GM21737 (cell line): ENCODE measurements at regions not wholly inside any gene's neighbourhood (a gene's known extent, or its start where the extent isn't known, plus 50 kb on each side); places are given as distances from the start of the nearest gene placed in this dataset.

Experiments
- ATAC-seq: cut with Tn5 transposase; IDR thresholded peaks from one replicate; pipeline ENCODE4 v1.9.1; 2021; ENCODE audit warnings: mild to moderate bottlenecking, moderate library complexity; ENCODE audit not compliant: unreplicated experiment

DNA sequence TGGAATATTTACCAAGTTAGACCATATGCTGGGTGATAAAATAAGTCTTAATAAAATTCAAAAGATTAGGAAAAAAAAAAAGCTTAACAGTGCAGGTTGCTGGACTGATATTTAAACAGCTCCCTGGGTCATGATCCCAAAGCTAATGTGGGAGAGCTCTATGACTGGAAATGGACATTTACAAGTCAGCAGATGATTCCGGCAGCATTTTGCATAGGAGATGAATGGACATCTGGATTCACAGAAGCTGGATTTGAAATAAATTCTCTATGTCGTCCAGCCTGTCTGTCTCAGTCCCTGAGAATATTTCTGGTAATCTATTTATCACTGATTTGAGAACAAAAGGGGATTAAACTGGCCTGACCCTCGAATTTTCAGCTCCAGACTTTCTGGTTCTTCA lies 52.3 kb upstream of the KLHL25 start:
- ATAC-seq: no peak

DNA sequence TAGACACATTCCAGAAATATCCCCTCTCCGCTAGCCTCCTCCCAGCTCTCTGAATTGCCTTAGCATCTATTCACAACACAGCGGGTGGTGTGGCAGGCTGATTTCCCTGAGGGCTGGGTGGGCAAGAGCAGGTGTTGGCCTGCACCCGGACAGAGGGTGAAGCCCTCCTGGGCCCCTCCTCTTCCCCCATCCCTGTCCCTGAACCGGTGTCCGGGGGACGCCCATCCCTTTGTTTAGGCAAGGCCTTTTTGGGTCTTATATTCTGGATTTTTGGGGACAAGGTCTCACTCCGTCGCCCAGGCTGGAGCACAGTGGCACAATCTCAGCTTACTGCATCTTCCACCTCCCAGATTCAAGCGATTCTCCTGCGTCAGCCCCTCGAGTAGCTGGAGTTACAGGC lies 55.2 kb upstream of the KLHL25 start:
- ATAC-seq: no peak

DNA sequence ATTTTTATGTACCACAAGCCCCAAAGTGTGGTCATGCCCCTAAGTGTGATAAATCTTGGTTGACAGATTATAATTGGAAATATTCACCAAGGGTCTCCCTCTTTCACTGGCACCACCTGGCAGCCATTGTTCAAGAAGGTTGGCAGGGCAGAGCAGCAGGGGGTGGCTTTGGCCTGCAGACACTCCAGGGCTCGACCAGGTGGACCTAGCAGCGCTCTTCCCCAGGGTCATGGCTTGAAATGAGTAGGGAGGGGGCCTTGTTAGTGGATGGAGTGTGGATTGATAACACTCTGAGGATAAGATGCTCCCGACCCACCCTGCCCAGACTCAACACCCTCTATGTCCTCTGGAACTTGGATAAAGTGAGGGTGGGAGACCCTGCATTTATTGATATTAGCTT lies 58.2 kb upstream of the KLHL25 start:
- ATAC-seq: no peak

DNA sequence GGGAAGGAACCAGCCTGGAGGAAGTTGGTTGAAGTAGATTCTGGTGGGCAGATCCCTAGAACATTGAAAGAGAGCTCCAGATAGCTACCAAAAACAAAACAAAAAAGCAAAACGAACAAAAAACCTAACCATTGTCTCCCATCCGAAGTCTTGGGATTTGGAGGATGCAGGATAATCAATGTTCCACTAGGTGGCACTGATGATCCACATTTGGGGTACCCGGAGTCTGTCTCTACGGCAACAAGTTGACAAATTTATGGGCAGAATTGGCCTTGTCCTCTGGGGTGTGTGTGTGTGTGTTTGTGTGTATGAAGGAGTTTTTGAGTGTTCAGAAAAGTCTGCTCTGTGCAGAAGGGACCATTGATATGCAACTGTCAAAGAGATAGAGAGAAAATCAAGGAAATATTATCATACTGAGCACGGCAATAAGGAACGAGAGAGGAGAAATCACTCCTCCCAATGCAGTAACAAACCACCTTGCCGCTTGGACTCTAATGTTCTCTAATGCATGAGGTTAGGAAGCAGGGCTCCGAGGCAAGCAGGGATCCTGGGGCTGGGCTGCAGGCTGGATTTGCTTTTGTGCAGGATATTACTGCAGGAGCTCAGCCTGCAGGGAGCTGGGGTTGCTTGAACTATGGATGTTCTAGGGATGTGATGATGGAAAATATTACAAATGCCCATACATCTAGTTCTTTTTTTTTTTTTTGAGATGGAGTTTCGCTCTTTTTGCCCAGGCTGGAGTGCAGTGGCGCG lies 59.8 kb upstream of the KLHL25 start:
- no peak for ATAC-seq

DNA sequence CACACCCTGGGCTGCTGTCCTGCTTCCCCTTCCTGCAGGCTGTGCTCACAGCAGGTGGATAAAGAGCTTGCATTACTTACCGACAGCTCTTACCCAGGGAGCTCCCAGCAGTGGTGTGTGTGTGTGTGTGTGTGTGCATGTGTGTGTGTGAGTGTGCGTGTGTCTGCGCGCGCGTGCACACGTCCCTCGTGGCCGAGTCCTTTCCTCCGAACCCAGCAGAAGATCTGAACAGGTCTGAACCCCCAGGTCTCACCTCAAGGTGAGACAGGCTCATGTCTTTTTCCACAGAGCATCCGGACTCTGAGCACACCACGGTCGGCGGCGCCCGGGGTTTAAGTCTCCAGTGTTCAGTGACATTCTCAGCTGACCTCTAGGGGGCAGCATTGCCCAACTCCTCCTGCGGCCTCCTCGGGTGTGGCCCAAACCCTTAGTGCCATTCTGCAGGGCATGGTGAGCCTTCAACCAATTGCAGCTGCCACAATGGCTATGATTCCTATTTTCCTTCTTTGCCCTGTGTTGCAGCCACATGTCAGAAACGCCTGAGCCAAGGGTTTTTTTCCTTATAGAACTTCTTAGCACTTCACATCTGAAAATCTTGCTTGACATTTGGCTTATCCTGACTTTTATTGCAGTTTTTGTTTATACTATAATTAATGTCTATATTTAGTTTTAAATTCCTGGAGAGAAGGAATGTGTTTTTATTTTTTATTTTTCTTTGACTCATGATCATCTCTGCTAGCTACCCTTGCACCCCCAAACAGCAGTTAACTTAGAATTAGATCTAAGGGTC lies 64.1 kb upstream of the KLHL25 start:
- ATAC-seq: peak; percentile 90

DNA sequence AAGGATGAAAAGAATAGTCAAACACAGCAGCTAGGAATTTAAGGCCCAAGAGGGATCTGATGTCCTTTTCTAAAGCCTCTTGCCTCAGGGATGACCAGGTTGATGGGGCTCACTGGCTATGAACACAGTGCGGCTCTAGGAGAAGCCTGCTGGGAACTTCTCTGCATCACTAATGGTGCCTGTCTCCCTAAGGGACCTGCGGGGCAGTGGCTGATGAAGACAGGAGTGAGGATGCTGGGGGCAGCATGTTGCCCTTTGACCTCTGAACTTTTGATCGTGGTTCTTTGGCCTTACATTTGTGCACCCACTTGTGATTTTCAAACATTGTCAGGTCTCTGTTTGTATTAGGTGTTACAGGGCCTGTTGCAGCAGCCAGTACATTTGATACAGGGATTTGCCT lies 64.9 kb upstream of the KLHL25 start:
- ATAC-seq: no peak

DNA sequence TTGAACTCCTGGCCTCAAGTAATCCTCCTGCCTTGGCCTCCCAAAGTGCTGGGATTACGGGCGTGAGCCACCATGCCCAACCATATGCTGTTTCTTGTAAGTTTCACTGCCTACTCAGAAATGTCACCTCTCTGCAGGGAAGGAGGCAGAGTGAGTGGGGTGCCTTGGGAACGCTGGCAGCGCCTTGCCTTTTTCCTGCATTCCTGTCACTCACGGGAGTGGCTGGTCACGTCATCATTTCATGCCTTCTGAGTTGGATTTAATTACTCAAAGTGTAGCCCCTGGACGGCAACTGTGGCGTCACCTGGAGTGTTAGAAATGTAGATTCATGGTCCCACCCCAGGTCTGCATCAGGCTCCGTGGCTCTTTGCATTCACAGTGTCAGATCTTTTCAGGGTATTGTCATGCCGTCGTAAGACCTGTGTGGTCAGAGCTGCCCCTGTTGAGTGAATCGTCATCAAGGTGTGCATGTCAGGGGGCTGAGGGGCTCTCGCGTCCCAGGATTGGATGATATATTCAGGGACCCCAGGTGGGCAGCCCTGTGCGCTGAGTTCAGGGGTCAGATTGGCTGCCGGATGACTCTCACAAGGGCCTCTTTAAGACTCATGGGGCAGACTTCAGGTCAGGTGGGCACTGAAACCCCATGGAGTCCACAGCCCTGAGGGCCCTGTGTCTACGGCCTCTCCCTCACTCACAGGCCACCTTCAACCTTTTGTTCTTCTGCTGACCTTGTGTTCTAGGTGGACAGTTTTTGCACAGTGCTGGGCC lies 65.9 kb upstream of the KLHL25 start:
- no peak for ATAC-seq

DNA sequence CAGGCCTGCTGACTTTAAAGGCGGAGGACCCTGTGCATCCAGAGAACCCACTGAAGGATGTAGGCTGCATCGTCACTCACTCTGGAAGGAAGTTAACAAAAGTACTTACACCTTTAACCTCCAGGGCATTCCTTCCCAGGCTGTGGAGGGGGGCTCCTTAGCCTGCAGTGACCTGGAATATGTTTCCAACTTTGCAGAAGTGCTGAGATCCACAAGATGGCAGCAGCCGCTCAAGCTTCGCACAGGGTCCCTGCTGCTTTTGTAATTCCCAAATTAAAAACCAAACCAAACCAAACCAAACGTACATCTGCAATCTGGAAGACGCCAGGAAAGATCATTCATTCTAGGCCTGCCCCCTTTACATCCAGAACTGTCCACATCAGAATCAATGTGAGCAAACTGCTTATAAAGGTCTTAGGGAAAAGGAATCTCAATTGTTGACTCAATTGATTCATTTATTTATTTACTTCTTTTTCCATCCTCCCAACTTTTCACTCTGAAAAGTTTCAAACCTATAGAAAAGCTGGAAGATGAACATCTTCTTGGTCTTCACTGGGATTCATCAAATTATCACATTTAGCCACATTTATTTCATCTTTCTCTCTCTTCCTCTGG lies 70.5 kb upstream of the KLHL25 start:
- no peak for ATAC-seq

DNA sequence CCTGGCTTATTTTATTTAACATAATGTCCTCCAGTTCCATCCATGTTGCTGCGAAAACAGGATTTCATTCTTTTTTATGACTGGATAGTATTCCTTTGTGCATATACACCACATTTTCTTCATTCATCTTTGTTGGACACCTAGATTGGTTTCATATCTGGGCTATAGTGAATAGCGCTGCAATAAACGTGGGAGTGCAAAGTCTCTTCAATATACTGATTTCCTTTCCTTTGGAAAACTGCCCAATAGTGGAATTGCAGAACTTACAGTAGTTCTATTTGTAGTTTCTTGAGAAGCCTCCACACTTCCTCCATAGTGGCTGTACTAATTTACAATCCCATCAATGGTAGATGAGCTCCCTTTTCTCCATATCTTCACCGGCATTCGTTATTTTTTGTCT lies 72.5 kb upstream of the KLHL25 start:
- ATAC-seq: no peak

DNA sequence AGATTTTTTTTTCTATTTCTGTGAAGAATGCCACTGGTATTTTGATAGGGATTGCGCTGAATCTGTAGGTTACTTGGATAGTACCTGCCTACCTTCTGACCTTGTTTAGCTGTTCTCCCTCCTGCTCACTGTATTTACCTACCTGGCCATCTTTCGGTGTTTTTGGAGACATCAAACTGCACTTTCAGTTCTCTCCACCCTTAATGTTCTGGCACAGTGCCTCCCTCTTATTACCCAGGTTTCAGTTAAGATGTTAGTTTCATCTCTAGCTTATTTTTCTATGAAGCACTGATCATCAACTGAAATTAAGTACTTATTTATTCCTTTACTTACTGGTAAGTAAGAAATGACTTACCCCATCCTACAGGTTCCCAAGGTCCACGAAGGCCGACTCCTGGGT lies 74.4 kb upstream of the KLHL25 start:
- no peak for ATAC-seq

DNA sequence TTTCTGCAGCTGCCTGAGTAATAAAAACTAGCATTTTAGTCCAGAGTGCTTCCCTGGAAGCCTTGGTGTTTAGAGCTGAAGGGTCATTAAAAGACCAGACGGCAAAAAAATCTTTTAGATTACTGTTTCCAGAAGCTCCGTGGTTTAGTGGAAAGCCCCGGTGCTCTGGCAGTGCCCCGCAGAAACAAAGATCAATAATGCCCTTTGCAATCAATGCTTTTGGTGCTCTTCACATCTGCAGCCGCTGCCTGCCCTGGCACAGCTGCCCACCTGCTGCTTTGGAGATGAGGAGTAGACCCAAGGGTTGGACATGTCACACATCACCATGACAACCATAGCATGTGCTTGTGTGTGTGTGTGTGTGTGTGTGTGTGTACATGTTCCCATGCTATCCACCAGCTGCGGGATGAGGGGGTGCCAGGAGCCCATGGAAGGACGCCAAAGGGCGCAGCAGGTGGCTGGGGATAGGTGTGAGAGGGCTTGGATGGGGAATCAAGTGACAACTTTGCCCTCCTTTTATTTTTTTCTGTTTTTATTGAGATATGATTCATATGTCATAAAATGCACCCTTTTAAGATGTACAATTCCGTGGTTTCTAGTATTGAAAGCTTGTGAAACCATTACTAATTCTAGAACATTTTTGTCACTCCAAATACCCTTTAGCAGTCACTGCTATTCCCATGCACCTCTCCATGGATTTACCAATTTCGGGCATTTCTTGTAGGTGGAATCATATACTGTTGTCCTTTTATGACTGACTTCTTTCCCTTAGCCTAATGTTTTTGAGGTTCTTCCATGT lies 75.7 kb upstream of the KLHL25 start:
- no peak for ATAC-seq

DNA sequence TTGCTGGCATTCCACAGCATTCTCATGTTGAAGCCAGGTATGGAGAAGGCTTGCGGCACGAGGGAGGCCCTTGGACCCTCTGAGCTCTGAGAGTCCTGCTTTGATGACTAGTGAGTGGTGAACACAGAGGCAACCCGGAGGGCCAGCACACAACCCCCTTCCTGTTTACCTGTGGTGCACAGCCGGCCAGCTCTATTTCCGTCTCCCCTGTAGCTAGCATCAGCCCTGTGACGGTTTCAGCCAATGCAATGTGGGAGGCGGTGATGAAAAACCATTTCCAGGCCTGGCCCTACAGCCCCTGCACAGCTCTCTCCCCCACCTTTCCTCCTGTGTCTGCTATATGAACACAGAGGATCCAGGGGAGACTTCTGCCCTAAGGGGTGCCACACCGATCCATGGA lies 76.8 kb upstream of the KLHL25 start:
- peak; percentile 54 for ATAC-seq

DNA sequence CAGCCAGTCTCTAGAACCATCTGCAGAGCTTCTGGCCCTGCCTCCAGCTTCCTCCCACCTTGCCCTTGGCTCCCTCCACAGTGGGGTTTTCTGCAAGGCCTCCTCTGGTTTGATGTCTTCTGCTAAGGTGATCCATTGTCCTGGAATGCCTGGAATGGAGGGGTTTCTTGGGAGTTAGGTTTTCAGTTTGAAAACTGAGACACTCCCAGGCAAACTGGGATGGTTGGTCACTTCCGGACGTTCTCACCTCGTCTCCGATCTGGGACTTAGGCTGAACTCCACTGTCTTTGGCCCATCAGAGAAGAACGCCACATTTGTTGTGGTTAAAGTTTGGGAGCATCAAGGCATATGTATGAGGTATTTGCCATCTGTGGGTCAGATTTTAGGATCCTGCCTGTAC lies 77.4 kb upstream of the KLHL25 start:
- ATAC-seq: no peak

DNA sequence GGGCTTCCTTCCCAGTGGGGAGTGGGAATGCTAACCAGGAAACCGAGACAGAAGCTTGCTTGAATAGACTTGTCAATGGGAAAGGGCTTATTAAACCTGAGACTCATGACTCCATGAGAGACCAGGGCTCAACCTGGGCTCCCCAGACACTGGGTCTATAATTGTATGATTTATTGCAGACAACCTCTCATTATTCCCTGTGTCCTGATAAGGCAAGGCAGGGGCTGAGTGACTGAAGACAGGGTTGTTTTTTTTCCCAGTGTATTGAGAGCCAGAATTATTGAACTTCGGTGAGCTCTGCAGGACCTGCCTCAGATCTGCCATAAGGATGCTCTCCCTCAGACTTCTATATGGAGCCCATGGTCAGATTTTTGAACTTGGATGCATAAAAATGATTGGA lies 79.5 kb upstream of the KLHL25 start:
- no peak for ATAC-seq

DNA sequence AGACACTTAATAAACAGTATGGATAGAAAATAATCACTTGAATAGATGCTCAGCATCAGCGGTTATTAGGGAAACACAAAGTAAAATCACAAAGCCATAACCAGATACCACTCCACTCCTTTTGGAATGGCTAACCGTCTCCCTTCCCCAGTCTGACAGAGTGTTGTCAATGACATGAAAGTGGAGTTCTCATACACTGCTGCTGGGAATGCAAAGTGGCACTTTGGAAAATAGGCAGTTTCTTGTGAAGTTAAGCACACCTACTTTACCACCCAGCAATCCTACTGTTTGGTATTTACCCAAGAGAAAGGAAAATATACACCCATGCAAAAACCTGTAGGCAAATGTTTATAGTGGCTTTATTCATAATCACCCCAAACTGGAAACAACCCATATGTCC lies 81.0 kb upstream of the KLHL25 start:
- ATAC-seq: no peak

DNA sequence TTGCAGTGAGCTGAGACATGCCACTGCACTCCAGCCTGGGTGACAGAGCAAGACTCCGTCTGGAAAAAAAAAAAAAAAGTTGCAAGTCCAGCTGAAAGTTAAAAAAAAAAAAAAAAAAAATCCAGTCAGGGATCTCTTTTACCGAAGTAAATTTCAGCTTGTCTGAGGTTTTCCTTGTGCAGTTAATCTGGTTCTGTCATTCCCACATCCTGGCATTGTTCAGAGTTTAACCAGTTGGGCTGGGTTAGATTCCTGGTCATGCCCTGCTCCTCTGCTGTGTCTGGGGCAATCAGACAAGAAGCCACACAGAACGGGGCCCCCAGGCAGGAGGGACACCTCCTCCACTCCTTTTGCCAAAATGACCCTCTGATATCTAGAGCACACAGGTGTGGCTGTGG lies 84.1 kb upstream of the KLHL25 start:
- ATAC-seq: no peak

DNA sequence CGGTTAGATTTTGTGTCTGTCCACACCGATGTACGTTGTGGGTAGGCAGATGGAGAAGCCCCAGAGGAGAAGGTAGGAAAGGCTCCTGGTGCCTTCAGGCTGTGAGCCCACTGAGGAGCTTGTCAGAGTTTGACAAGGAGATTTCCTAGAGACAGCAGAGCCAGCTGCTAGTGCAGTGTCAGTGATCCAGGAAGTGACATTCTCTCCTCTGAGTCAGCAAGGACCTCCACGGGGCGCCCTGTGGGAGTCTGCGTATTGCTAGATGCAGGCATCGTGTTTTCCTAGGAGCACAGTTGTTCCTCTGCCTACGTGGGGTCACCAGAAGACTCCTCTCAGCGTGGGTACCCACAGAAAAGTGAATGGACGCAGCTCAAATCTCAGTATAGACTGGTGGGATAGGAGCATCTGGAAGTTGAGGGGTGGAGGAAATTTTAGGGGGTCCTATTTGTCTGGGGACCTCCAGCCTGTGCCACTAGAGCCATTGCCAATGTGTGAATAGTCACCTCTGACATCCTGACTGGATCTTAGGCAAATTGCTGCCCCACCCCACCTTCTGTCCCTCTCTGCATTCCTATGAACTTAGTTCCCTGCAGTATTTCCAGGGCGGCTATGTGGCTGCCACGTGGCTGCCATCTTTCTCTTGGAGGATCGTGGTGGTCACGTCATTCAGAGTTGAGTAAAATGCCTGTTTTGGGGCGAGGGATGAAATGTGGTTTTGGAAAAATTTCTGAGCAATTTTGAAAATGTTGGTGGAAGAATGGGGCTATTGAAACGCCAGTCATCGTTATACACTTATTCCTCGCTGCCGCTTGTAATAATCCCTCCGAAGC lies 84.8 kb upstream of the KLHL25 start:
- no peak for ATAC-seq

DNA sequence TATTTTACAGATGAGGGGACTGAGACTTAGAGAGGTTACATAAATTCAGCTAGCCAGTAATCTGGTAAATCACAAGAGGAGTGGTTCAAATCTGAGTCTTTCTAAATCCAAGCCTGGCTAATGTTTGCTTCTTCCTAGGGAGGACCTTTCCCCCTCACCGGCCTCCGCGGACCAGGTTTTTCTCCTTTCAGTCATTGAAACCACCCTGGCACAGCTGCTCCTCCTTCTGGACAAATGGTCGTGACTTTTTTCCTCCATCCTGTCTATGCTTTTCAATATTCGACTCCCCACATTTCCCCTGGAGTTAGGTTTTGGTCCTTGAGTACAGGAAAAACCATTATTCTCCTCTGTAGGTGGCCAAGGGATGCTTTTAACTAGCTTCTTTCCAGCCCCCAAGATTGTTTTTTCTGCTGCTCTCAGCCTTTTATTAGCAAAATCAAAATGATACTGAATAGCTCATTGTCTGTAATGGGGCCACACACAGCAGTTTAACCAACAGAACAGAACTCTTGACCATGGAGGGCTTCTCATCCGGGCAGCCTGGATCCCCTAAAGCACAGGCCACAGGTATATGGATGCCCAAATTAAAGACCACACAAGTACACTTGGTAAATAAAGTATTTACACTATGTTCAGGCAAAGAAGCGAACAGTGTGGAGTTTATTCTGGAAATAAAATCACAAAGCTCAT lies 85.9 kb upstream of the KLHL25 start:
- no peak for ATAC-seq

DNA sequence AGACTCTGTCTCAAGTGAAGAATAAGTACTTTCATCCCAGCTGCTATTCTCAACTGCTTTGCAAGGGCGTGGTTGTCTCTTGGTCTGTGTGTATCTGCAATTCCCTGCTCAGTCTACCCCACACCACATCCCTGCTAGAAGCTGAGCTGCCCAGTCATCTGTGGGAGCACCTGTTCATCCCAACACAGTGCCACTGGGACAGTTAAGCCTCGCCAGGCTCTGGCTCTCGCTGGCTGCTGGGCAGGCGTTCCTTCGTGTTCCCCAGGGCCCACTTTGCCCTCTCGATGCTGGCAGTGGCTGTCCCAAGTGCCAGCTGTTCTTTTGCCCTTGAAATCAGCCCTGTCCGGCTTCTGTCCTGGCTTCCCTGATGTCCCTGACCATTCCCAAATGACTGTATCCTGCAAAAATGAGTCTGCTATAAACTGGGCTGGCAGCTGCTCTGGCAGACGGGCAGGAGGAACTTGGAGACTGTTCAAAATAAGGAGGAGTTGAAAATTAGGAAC lies 91.6 kb upstream of the KLHL25 start:
- ATAC-seq: no peak
